ENCODE measurements at regions not wholly inside any gene's neighbourhood (a gene's known extent, or its start where the extent isn't known, plus 50 kb on each side); places are given as distances from the start of the nearest gene placed in this dataset.

DNA sequence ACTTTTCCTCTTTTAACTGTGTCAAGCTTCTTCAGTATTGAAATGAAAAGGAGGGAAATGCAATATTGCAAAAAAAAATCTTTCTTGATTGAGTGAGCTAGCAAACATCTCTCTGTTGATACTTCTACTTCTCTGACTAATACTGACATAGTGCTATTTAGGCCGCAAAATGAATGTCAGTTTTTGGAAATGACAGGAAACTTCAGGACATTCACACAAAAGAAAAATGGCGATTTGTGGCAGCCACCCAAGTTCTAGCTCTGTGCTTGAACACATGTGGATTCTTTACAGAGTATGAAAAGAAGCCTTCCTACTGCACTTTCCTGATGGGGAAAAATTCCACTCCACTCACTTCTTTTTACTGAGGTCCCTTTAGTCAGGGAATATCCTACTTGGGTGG lies 486.8 kb upstream of the ALCAM start:
- TF ChIP-seq CTCF (conservative IDR thresholded peaks at IDR 0.05; ENCODE audit: low read length) = no peak
- DNase-seq (ENCODE audit: low read depth) = peak; percentile 38

DNA sequence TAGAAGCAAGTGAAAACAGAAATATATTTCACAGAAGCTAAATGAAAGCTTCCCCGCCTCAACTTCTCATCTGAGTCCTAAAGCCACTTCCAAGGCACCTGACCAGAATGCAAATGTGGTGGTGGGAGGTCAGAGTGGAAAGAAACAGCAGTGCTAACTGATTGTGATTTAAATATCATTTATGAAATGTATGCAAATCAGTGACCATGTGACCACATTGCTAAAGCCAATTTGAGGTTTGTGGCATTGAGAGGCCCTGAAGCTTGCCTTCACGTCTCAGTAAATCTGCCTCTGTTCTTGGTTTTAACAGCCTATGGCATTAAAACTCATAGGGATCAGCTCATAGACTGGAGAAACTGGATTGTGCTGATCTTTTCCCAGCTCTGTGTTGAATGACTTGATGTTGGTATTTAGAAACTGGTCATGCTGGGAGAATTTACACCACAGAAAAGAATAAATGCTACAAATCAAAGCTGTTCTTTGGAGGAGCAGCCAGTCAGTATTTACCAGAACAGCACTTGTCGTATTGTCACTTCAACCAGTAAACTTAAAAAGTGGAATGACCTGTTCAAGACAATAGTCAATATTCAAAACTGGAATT lies 481.4 kb upstream of the ALCAM start:
- H3K4me3 ChIP-seq (ENCODE audit: low read length) = no peak overlapping the region
- no peak for TF ChIP-seq CTCF (conservative IDR thresholded peaks at IDR 0.05; ENCODE audit: low read length)
- DNase-seq (ENCODE audit: low read depth) = peak; percentile 41

More for the DNA sequence above, 486.8 kb upstream of the ALCAM start:
- no peak overlapping the region for H3K4me3 ChIP-seq (ENCODE audit: low read length)

DNA sequence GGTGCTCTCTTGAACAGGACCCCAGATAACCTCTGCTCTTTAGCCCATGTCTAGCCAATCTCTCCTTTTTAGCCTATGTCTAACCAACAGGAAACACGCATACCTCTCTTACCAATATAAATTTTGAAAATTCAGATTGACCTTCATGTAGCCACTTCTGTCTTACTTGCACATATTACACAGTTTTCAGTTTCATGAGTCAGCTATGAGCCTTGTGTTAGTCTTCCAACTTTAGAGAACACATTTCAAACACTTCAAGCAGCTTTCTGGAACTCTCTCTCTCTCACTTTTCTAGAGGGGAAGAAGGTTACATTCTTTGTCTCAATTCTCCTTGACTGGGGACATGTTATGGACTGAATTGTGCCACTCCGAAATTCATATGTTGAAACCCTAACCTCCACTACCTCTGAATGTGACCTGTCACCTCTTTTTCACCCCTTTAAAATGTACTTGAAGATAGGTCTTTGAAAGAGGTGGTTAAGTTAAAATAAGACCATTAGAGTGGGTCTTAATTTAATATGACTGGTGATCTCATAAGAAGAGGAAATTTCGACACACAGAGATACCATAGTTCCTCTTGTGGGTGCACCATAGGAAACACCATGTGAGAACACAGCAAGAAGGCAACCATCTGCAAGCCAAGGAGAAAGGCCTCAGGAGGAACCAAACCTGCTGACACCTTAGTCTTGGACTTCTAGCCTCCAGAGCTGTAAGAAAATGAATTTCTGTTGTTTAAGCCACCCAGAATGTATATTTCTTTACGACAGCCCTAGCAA lies 480.3 kb upstream of the ALCAM start:
- peak; percentile 54 for DNase-seq (ENCODE audit: low read depth)
- no peak overlapping the region for H3K4me3 ChIP-seq (ENCODE audit: low read length)
- no peak for TF ChIP-seq CTCF (conservative IDR thresholded peaks at IDR 0.05; ENCODE audit: low read length)

GRCh38 chr3:104887069-104887468 lies 479.6 kb upstream of the ALCAM start:
- TF ChIP-seq CTCF (conservative IDR thresholded peaks at IDR 0.05; ENCODE audit: low read length) = no peak
- peak; percentile 64 for DNase-seq (ENCODE audit: low read depth)
- no peak overlapping the region for H3K4me3 ChIP-seq (ENCODE audit: low read length)

- H3K4me3 ChIP-seq (ENCODE audit: low read length) = no peak overlapping the region
- DNase-seq (ENCODE audit: low read depth) = no peak
- no peak for TF ChIP-seq CTCF (conservative IDR thresholded peaks at IDR 0.05; ENCODE audit: low read length)
These were observed 479.1 kb upstream of the ALCAM start for GRCh38 chr3:104887619-104888018.

- no peak for TF ChIP-seq CTCF (conservative IDR thresholded peaks at IDR 0.05; ENCODE audit: low read length)
- no peak for DNase-seq (ENCODE audit: low read depth)
- H3K4me3 ChIP-seq (ENCODE audit: low read length) = no peak overlapping the region
These were observed 474.7 kb upstream of the ALCAM start for GRCh38 chr3:104892044-104892443.

DNA sequence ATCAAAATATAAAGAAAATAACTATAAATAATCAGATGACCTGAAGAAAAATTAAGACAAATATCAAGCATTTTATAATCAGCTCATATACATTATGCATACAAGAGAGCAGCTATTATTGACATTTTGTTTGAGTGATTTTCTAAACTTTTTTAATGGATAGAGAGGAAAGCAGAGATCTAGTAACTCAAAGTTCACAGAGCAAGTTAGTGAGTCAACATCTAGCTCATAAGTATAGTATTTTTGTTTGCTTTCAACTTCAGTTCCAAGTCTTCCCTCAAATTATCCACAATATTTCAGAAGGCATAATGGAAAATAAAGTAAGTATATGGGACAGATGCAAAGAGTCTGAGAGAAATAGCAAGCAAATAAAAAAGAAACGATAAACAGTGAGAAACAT lies 470.1 kb upstream of the ALCAM start:
- DNase-seq (ENCODE audit: low read depth) = no peak
- no peak for TF ChIP-seq CTCF (conservative IDR thresholded peaks at IDR 0.05; ENCODE audit: low read length)
- no peak overlapping the region for H3K4me3 ChIP-seq (ENCODE audit: low read length)
